ENCODE measurements at regions not wholly inside any gene's neighbourhood (a gene's known extent, or its start where the extent isn't known, plus 50 kb on each side); places are given as distances from the start of the nearest gene placed in this dataset.

GRCh38 chr10:121041499-121041898 is 190.3 kb downstream of the WDR11 start:
- DNase-seq: no peak

- no peak for DNase-seq
Observed at GRCh38 chr10:121041906-121042305, 190.7 kb downstream of the WDR11 start.

- no peak for DNase-seq
Observed at GRCh38 chr10:121042342-121042741, 191.2 kb downstream of the WDR11 start.

- DNase-seq: no peak
Observed at GRCh38 chr10:121043124-121043849, 192.1 kb downstream of the WDR11 start.

GRCh38 chr10:121048749-121049148 is 197.6 kb downstream of the WDR11 start:
- DNase-seq: no peak

- no peak for DNase-seq
Observed at GRCh38 chr10:121049489-121049888, 198.3 kb downstream of the WDR11 start.

- DNase-seq: no peak
Observed at GRCh38 chr10:121049923-121050322, 198.8 kb downstream of the WDR11 start.

- DNase-seq: no peak
Observed at GRCh38 chr10:121051171-121051570, 200.0 kb downstream of the WDR11 start.

GRCh38 chr10:121051696-121052279 is 200.6 kb downstream of the WDR11 start:
- no peak for DNase-seq

- DNase-seq: no peak
Observed at GRCh38 chr10:121053151-121053550, 202.0 kb downstream of the WDR11 start.

GRCh38 chr10:121054874-121055273 is 203.7 kb downstream of the WDR11 start:
- no peak for DNase-seq

- no peak for DNase-seq
Observed at GRCh38 chr10:121057269-121057668, 206.1 kb downstream of the WDR11 start.

GRCh38 chr10:121058082-121058481 is 206.9 kb downstream of the WDR11 start:
- DNase-seq: no peak

GRCh38 chr10:121059351-121059750 is 208.2 kb downstream of the WDR11 start:
- DNase-seq: no peak

- DNase-seq: no peak
Observed at GRCh38 chr10:121062115-121062514, 211.0 kb downstream of the WDR11 start.

GRCh38 chr10:121063744-121064143 is 212.6 kb downstream of the WDR11 start:
- no peak for DNase-seq

- DNase-seq: no peak
Observed at GRCh38 chr10:121064491-121064890, 213.3 kb downstream of the WDR11 start.

- no peak for DNase-seq
Observed at GRCh38 chr10:121065330-121065729, 214.2 kb downstream of the WDR11 start.

GRCh38 chr10:121069061-121069850 is 218.1 kb downstream of the WDR11 start:
- DNase-seq: no peak

GRCh38 chr10:121070275-121071070 is 219.3 kb downstream of the WDR11 start:
- DNase-seq: no peak

- DNase-seq: no peak
Observed at GRCh38 chr10:121071901-121072300, 220.7 kb downstream of the WDR11 start.

- DNase-seq: no peak
Observed at GRCh38 chr10:121073728-121074127, 222.6 kb downstream of the WDR11 start.

All from NCI-H1048 (cell line).